GM18520 (cell line): ENCODE measurements at regions not wholly inside any gene's neighbourhood (a gene's known extent, or its start where the extent isn't known, plus 50 kb on each side); places are given as distances from the start of the nearest gene placed in this dataset.

Experiments used
- ATAC-seq: cut with Tn5 transposase; IDR thresholded peaks from one replicate; pipeline ENCODE4 v1.9.1; 2021; ENCODE audit not compliant: unreplicated experiment

DNA sequence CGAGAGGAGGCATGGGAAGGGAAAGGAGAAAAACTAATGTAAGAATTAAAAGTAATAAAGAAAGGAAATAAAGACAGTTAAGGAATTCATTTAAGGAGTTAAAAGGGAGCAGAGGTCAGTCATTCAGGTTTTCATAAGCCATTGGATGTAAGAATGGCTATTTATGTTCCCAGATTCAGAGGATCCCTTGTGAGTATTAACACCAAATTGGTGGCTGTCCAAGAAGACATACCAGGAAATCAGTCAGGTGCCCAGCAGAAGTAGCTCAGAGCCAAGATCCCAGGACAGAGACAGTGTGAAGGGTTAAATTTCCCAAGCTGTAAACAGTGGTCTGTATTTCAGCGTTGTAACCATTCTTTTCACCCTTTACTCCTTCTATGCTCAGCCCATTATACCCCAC lies 550.4 kb downstream of the BCL11A start:
- ATAC-seq = no peak

DNA sequence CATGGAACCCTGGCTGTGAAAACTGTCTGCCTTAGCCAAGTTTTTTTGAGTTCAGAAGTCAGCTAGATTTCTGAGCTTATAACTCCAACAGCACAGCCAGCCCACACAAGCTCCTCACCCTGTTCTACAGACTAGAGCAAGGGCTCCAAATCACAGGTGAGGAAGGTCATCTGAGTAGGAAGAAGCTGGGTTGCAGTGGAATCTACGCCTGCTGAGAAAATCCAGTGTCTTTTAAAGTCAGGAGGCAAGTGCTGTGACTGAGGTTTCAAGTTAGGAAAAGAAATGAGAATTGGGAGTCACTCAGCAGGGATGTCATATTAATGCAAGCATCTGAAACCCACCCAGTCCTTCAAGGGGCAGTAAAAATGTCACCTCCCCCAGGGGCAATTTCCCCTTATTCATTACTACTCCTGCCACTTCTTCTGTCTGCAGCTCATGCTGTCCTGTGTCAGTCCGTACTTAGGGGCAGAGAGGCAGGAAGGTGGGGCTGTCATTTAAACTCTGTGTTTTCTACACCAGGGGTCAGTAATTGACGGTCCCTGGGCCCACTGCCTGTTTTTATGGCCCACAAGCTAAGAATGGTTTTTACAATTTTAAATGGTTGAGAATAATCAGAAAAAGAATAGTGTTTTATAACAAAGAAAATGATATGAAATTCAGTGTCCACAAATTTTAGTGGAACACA lies 551.1 kb downstream of the BCL11A start:
- no peak for ATAC-seq

DNA sequence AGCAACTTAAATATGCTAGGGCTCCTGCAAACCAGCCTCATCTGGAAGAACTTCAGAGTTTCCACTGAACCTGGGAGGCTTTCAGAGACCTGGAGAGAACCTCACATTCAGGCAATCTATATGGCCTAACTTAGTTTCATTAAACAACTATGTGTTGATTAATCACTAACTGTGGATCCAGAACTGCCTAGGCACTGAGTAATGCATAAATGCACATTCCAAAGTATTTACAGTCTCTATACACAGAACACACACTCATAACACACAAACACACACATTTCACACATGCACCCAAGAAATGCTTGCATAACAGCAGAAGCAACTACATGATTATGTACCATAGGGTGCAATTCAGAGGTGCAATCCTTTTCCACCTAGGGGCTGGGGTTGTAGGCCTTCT lies 552.8 kb downstream of the BCL11A start:
- ATAC-seq = no peak

DNA sequence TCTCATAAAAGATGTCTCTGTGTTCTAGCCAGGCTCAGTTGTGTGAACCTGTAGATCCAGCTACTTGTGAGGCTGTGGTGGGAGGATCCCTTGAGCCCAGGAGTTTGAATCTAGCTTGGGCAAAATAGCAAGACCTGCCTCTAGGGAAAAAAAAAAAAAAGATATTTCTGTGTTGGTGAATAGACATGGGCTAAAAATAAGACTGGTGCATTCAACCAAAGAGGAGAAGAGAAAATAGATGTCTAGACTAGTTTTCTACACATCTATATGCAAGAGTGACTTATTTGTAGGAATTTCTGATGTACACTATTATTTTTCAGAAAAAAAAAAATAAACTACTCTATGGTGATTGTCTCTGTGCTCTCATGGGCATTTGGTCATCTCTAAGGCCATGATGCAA lies 555.1 kb downstream of the BCL11A start:
- ATAC-seq = no peak

DNA sequence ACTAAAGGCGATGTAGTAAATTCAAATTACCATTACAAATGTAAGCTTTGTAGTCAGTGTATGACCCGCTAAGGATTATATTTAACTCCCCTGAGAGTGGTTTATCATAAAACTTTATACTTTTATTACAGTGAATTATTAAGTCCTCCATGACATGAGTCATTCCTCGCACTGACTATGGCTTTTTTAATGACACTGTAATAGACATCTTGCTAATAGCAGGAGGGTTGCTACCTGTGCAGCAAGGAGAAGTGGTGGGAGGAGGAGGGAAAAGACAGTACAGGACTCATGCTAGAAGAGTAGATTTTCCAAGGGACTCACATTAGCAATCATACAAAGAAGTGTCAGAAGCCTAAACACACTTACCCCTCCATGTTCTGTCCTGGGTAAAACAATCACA lies 556.1 kb downstream of the BCL11A start:
- no peak for ATAC-seq

DNA sequence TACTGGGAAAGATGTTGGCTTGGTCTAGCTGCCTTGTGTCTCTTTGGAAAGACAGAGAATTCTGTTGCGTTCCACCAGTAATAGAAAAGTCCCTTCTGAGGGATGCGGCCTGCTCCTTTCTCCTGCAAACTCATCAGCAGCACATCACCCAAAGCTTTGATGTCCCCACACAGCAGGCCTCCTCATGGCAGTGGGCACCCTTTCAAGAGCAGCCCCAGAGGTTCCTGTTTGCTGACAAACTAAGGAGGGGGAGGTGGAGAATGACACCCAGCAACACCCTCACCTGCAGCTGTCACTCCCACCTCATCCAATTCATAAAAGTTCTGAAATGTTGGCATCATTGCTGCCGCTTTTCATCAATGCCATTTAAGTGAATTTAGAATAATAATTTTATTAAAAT lies 556.6 kb downstream of the BCL11A start:
- no peak for ATAC-seq

DNA sequence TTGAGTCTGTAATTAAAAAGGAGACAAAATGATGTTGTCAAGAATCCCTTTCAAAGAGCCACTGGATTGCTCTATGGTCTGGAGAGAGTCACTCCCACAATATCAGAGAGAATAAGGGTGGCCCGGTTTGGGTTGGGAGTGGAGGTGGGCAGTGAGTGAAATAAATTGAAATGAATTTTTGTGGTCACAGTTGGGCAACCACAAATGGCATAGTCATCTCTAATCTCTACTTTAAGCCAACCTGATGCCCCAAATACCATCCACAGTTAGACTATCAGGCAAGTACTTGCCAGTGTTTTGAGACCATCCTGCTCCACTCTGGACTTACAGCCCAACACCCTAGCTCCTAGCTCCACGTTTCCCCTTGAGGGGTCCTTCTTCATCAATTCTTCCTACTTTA lies 559.7 kb downstream of the BCL11A start:
- no peak for ATAC-seq

DNA sequence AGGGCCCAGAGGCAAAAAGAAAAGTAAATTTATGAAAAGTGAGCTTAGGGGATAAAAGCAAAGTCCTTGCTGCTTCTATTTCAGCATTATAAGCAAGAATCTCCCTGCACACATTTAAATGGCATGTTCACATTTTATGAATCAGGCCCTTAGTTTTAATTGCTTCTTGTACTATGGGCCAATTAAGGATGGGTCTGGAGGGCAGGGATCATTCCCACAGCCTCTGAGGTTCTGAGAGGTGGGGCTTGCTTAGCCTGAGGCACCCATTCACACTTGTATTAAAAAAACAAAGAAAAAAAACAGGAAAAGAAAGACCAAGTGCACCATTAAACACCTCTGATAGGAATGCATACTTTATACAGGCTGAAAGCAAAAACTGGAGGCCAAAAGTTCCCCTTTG lies 565.1 kb downstream of the BCL11A start:
- no peak for ATAC-seq

DNA sequence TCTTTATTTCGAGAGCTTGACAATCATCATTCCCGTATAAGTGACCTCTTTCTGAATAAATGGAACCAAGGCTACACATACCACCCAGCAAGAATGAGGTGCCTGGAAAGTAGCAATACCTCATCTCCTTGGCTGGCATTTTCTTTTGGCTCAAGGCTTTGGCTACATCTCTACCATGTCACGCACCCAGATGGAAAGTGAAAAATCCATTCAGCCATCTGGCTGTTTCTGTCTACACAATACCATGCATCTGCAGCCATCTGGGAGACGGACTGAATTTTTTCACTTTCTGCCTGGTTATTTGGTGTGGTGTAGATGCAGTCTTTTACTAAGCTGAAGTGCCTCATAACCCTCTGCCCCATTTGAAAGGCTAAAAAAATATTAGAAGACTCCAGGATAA lies 566.9 kb downstream of the BCL11A start:
- no peak for ATAC-seq

DNA sequence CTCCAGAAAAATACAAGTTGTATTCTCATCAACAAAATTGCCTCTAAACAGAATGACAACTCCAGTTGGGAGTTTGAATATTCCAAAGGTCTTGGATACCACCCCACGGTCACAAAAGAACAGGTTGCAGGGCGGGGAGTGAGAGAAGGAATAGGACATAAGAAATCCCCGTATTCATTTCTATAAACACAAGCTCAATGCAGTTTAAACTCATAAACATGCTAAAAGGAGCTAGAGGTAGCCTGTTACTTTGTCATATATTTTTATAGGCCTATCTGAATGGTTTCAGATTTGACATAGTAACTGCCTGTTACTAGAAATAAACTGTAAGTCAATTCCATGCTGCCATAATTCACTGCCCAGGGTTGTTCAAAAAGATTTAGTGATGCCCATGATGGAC lies 567.5 kb downstream of the BCL11A start:
- no peak for ATAC-seq

DNA sequence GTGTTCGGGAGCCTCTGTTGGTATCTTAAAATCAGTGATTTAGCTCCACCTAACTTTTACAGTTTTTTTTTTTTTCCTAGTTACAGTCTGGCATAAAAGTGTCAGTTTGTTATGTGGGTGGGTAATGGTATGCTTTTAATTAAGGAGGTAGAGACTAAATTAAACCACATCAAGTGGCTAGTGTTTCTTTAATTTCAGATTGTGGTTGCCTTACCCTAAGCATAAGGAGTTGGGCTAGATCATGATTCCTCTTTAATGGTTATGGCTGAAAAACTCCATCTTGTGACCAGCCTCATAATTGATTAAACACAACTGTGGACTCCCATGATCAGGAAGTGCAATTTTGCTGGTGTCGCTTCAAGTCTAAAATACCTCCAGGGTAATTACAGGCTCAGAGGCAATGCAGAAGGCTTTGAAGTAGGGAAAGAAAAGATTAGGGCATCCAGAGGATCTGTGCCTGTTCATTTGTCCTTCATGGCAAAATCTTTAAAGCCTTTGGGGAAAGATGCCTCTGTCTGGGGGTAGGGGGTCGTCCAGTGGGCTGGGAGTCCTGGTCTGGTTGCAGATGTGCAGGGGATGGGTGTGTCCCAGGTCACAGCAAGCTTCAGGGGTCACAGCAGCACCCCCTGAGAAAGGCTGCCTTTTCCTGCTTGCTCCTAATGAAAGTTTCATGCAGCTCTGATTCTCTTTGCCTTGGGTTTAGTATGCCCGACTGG lies 579.2 kb downstream of the BCL11A start:
- ATAC-seq = no peak

DNA sequence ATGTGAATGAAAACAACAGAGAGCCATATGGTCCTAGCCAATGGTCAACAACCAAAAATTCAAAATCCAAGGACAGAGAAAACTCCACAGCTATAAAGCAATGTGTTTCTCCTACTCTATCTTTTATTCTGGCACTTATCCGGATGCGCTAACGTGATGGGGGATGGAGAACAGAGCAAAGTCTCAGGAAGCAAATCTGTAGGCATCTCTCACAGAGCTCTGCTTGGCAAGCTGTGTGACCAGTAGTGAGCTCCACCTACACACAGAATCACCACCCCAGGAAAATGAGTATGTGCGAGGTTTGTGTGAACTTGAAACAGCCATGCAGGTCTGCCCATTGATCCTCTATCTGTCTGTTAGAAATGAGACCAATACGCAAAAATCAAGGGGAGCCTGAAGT lies 584.3 kb downstream of the BCL11A start:
- no peak for ATAC-seq

DNA sequence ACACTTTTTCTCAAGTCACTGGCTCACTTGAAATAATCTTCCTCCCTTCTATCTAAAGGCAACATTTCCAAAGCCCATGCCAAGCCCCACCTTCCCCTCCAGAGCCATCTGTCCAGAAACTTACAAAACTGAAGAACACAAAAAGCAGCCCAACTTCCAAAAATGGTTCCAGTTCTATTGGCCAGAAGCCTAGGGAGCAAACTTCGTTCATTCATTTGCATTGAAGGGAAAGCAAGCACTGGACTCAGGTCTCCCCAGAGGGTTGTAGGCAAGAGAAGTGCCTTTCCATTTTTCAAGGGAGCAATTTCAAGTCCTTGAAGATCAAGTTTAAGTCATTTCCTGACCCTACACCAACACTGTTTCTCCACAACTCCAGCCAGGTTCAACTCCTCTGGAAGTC lies 585.0 kb downstream of the BCL11A start:
- no peak for ATAC-seq

DNA sequence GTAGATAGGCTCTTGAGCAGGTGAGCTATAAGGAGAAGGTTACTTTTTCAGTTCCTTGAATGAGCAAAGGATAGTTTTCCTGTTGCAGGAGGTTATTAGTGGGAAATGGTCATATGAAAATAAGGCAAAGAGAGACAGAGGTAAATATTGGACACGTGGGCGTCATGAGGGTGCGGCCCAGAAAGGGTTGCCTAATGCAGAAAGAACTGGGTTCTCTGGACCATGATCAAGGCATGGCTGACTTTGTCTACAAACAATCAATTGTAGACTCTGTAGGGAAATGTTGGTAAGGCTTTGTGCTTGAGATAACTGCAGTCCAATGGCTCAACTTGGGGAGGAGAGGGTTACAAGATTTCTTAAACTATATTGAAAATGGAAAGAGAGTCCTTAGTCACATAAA lies 585.8 kb downstream of the BCL11A start:
- no peak for ATAC-seq

DNA sequence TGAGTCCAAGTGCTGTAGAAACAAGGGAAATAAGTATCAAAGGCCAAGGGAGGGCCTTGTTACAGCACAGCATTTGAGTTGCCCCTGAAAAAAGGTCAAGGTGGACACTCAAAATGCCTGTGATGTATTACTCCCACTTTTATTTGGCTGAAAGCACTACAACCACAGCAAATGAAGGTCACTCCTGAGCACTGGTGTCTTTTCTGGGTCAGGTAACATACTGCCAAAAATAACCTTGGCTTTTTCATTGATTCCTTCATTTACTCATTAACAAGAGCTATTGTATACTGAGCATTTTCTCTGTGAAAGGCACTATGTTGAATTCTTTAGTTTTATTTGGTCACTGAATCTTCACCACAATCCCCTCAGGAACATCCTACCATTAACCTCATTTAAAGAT lies 590.3 kb downstream of the BCL11A start:
- ATAC-seq = no peak

DNA sequence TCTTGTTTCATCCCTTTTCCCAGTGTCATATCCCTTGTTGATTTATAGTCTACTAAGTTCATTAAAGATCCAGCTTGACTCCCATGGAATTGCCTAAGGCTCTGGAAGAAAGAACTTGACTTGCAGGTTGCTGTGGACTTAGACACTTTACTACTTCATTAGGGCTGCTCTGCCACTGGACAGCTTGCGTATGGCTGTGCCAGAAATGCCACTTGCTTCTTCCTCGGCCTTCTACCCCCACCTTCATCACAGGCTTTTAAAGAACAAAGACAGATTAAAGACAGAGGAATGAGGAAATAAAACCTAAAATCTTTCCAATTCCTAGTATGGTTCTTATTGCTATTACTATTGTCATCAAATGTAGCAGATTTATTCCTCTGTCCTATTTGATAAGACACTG lies 591.7 kb downstream of the BCL11A start:
- ATAC-seq = no peak

DNA sequence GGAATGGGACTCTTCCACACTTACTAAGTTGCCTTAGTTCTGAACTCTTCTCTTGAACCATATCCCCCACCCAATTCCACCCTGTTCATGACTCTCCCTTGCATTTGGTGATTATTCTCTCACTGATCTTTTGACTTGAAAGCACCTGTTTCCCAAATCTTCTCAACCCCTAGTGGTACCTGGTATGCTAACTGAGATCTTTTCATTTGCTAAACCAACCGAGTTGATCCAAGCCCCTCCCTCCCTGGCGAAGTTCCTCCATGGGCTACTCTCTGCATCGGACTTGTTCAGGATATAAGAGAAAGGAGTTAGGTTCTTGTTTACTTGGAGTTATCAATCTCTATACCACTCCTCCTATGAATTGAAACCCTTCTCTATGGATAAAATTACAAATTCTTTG lies 593.5 kb downstream of the BCL11A start:
- ATAC-seq = no peak

DNA sequence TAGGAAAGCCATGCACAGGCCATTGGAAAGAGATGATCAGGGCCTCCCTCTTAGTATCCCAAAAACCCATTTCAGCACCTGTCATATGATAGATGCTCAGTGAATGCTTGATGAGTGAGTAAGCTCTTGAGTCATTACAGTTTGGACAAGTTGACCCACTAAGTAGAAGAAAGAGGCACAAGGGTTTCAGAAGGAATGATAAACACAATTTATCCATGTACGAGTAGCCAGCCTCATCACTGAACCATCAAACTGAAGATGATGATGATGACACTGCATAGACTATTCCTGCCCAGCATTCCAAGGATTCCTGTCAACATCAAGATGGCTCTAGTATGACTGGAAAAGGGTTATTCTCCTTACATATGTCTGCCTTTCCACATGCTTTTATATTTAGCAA lies 596.0 kb downstream of the BCL11A start:
- no peak for ATAC-seq

DNA sequence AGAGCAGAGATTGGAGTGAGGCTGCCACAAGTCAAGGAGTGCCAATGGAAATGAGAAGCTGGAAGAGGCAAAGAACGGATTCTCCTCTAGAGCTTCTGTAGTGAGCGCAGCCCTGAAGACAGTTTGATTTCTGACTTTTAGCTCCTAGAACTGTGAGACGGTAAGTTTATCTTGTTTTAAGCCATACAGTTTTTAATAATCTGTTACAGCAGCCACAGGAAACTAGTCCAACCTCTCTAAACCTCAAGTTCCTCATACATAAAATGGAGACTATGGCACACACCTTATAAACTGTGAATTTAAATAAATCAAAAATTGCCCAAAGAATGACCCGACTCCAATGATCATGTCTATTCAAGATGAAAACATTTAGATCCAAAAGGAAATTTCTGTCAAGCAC lies 596.5 kb downstream of the BCL11A start:
- no peak for ATAC-seq

DNA sequence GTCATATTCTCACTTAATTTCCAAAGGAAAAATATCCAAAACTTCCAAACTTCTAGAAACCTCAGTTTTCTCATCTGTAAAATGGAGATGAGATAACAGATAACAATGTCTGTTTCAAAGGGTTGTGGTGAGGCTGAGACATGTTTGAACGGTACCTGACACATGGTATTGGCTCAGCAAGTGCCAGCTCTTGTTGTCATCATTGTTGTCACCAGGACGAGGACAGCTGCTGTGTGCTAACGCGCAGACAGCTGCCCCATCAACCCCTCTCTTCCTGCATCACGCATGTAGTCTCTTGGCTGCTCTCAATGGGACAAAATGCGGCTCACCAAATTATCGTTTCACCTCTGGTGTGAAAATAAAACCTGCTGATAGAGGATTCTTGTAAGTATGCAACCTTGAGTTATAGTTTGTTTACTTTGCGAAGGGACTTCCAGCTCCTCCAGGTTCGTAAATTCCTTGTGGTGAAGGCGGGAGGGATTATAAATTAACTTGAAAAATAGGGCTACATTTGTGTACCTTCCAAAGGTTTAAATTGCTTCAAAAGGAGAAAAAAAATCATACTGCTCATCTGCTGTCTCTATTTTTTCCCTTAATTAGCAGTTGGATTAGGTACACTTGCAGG lies 605.4 kb downstream of the BCL11A start:
- ATAC-seq = no peak

DNA sequence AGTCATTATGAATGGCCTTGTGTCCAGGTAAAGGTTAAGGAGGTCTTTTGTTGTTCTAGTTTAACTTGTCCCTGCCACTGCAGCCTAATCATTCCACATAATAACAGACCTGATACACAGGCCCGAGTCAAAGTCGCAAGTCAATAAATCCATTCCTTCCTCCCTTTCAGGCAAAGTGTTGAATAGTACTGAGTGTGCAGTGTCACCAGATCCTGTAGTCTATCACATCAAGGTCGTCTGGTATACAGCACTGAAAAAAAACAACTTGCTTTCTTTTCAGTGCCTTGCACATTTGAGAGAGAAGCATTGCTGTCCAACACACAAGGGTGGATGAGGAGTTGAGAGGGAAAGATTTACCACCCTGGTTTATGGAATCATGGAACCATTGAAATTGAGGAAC lies 606.2 kb downstream of the BCL11A start:
- no peak for ATAC-seq

DNA sequence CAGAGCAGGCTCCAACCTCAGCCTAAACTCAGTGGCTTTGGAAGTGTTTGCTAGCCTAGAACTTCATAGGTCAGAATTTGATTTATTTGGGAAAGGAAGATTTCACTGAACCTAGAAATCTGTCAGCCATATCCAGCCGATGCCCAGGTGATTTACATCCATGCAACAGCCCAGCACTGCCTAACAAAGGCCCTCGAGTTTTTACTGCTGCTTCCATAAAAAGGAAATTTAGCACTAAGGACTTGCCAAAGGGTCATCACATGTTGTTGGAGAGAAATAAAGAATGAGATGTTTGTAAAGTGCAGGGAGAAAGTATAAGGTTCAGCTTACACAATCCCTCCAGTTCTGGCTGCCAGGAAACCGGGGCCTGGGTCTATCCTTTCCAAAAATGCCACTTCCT lies 614.2 kb downstream of the BCL11A start:
- ATAC-seq = no peak

DNA sequence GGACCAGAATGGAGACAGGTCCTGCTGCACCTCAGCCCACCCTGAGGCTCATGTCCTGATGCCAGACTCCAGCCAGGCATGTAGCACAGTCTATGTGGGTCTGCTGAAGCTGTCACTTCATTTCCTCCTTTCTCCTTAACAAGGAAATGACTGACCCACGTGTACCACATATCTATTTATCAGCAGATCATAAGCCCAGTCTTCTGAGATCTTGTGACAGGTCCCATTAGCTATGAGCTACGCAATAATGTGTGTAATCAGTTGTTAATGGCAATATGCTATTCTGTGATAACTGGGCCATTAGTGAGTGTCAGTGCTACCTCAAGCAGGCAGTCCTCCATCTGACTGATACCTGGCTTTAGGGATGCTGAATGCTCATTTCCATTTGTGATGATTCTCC lies 615.3 kb downstream of the BCL11A start:
- no peak for ATAC-seq
